Psoas muscle (tissue), 7 donors: ENCODE measurements at regions not wholly inside any gene's neighbourhood (a gene's known extent, or its start where the extent isn't known, plus 50 kb on each side); places are given as distances from the start of the nearest gene placed in this dataset.
"Not testable (repeated sequence)": the region's sequence is repeated elsewhere in the genome, so short reads cannot be mapped to it uniquely, and the experiment has no call there.

Experiments
- ATAC-seq, 4 donors: fragments of 200-7000 bp; cut with Tn5 transposase; one replicate each; pipeline ENCODE4 v1.9.1; 2020; ENCODE audit warnings: moderate library complexity in 3 of 4, mild to moderate bottlenecking in 2 of 4
- DNase-seq, 2 donors: peaks; one replicate each; pipeline ENCODE4 v3.0.0-alpha.2; 2020
- H3K27ac ChIP-seq: fragments of 200-600 bp; one replicate; pipeline ENCODE4 v1.8.0; 2022
- H3K27me3 ChIP-seq, 3 donors: fragments of 200-600 bp in 1 of 3; one replicate each; pipeline versions ENCODE4 v1.6.1 to v1.8.0; 2013 to 2022; ENCODE audit warnings: low read length in 2 of 3, mild to moderate bottlenecking in 2 of 3, moderate library complexity in 1 of 3; ENCODE audit not compliant: insufficient read depth in 3 of 3
- H3K36me3 ChIP-seq, 2 donors: fragments of 200-600 bp in 1 of 2; one replicate each; pipeline versions ENCODE4 v1.6.1 to v1.8.0; 2013 to 2022; ENCODE audit warnings: low read depth in 1 of 2, mild to moderate bottlenecking in 1 of 2, moderate library complexity in 1 of 2; ENCODE audit not compliant: insufficient read depth in 1 of 2
- H3K4me1 ChIP-seq: fragments of 200-600 bp; one replicate; pipeline ENCODE4 v1.8.0; 2022
- H3K4me3 ChIP-seq: fragments of 200-600 bp; one replicate; pipeline ENCODE4 v1.8.0; 2022; ENCODE audit warnings: mild to moderate bottlenecking
- H3K9me3 ChIP-seq: fragments of 200-600 bp; one replicate; pipeline ENCODE4 v1.8.0; 2022
- CTCF ChIP-seq: fragments of 200-600 bp; IDR thresholded peaks from one replicate; pipeline ENCODE4 v1.8.0; 2022; ENCODE audit warnings: antibody characterized with exemption
- WGBS, 3 donors: extraction: QIAGEN DNeasy Blood & Tissue Kit; methylation state at CpG; one replicate each; pipeline versions ENCODE4 v1.1.6 to v1.1.7; 2013; 5-methylcytosine and 5-hydroxymethylcytosine counted together
- intact Hi-C, 2 donors: fragments of 100-400 bp; cut with DNase I; formaldehyde crosslinking; loops; one replicate each; pipeline versions ENCODE4 v1.11.0 to v1.14.2; 2022
- donor health status: healthy with polysubstance abuse.
- donor health status: DM: no; HTN: no; CAD: no; lungs with moderate emphysema.
- donor health status: Bipolar disorder and iron deficiency.
- donor health status: healthy.
- donor health status: DM: yes; HTN: yes; CAD: no.
- donor health status: DM: no; HTN: no; CAD: no.
- donor health status: DM: yes; HTN: yes; CAD: no.

DNA sequence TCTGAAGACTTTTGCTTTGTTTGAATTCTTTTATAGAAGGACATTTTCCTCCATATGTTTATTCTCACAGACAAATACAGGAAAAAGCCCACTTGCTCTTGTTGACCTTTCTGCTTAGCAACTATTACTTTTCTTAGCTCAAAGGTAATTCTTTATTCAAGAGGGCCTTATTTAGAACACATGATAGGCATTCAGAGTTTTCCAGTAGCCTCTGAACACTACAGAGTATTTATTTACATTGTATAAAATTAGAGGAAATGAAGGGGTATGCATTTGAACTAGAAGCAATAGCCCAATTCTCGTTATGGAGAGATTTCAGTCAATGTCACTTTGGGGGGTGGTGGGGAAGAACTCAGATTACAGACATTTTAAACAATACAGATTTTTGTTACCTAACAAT is 581.7 kb downstream of the KCNJ2 start:
- TF ChIP-seq CTCF = no peak
- no peak overlapping the region for H3K4me3 ChIP-seq
- no peaks in the 10 kb centered on the region for H3K9me3 ChIP-seq
- H3K4me1 ChIP-seq = no peaks in the 10 kb centered on the region
- DNase-seq (no peak), ATAC-seq (no peak)
- no peaks in the 10 kb centered on the region for H3K36me3 ChIP-seq
- WGBS, 3 donors = 50 to 77% (median 72%) methylated on average over 1 of the region's 1 CpG
- H3K27ac ChIP-seq = no peak overlapping the region
- intact Hi-C loops = no loop called here
- no peaks in the 10 kb centered on the region for H3K27me3 ChIP-seq

DNA sequence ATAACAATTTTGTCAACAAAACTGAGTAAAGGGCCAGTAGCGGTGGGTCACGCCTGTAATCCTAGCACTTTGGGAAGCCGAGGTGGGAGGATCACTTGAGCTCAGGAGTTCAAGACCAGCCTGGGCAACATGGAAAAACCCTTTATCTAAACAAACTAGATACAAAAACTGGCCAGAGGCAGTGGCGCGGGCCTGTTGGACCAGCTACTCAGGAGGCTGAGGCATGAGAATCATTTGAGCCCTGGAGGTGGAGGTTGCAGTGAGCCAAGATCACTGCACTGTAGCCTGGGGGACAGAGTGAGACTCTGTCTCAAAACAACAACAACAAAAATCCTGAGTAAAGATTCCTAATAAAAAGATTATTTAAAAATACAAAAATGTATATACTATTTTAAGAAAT is 583.1 kb downstream of the KCNJ2 start:
- ATAC-seq, H3K4me1 ChIP-seq, DNase-seq, H3K4me3 ChIP-seq, intact Hi-C loops, H3K36me3 ChIP-seq, H3K9me3 ChIP-seq, H3K27ac ChIP-seq, H3K27me3 ChIP-seq: not testable (repeated sequence)
- 89 to 94% (median 90%) methylated on average over 5 of the region's 5 CpGs for WGBS, 3 donors

- Histone ChIP-seq H3K27ac (no peak overlapping the region), H3K27me3 (no peaks in the 10 kb centered on the region), H3K4me3 (no peak overlapping the region), H3K36me3 (no peaks in the 10 kb centered on the region), H3K4me1 (no peaks in the 10 kb centered on the region), H3K9me3 (no peaks in the 10 kb centered on the region)
- TF ChIP-seq CTCF = no peak
- no peak for DNase-seq
- WGBS, 3 donors = 95 to 100% (median 97%) methylated on average over 1 of the region's 1 CpG
- ATAC-seq = no peak
- intact Hi-C loops = no loop called here
Measured at GRCh38 chr17:70752966-70753467, 583.7 kb downstream of the KCNJ2 start.

- no peak for DNase-seq
- intact Hi-C loops = loop anchor here in 1 of 2 donors (10.0 kb wide), 1 partner anchor 1772 kb away; no protein-coding TSS in a partner anchor
Measured at GRCh38 chr17:70763018-70763417, 593.7 kb downstream of the KCNJ2 start.

DNA sequence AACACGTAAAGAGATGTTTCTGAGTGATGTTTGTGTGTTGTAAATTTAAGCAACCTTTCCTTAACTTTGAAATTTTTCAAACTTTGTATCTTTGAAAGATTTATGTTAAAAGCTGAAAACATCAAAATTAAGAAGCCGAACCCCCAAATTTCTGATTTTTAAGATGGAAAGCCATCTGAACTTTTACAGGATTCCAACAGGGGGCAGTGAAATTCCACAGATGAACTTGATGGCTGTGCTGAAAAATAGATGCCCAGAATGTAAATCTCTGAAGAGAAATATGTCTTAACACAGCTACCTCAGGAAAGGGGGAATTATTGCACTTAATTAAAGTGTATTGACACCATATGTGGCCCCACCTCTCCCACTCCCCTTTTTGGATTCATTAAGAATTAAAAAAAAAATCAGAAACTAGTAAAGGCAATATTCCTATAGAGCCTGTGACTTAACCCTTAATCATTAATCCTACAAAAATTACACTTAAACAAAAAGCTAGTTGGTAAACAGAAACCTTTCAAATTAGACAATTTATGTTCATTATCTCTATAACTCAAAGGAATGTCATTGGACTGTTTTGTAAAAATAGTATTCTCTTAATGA is 597.9 kb downstream of the KCNJ2 start:
- no peaks in the 10 kb centered on the region for H3K36me3 ChIP-seq
- TF ChIP-seq CTCF = peak; percentile 38
- DNase-seq (no peak), ATAC-seq (no peak)
- H3K27ac ChIP-seq = no peak overlapping the region
- intact Hi-C loops = loop anchor here in 1 of 2 donors (10.0 kb wide), 1 partner anchor 1768 kb away; no protein-coding TSS in a partner anchor
- no peak overlapping the region for H3K4me3 ChIP-seq
- WGBS, 3 donors = 50 to 59% (median 57%) methylated on average over 2 of the region's 2 CpGs
- H3K9me3 ChIP-seq = no peaks in the 10 kb centered on the region
- H3K27me3 ChIP-seq = no peaks in the 10 kb centered on the region
- H3K4me1 ChIP-seq = no peaks in the 10 kb centered on the region

More at GRCh38 chr17:70763018-70763417, 593.7 kb downstream of the KCNJ2 start:
- no peak for TF ChIP-seq CTCF
- ATAC-seq = no peak
- Histone ChIP-seq H3K4me3 (no peak overlapping the region), H3K9me3 (no peaks in the 10 kb centered on the region), H3K4me1 (no peaks in the 10 kb centered on the region), H3K36me3 (no peaks in the 10 kb centered on the region), H3K27me3 (no peaks in the 10 kb centered on the region), H3K27ac (no peak overlapping the region)
- 97 to 98% (median 97%) methylated on average over 3 of the region's 3 CpGs for WGBS, 3 donors
